Endometrium (tissue), 2 donors: ENCODE measurements at regions not wholly inside any gene's neighbourhood (a gene's known extent, or its start where the extent isn't known, plus 50 kb on each side); places are given as distances from the start of the nearest gene placed in this dataset.

Experiments
- FAIRE-seq: peaks from 2 replicates; lab custom pipeline; 2012; peaks lifted over from hg19 to GRCh38; lab: Jason Lieb, UNC
- donor health status: control.
- donor health status: control.

- no peak for FAIRE-seq
Observed at GRCh38 chr18:28963481-28963880, 786.6 kb upstream of the CDH2 start.

DNA sequence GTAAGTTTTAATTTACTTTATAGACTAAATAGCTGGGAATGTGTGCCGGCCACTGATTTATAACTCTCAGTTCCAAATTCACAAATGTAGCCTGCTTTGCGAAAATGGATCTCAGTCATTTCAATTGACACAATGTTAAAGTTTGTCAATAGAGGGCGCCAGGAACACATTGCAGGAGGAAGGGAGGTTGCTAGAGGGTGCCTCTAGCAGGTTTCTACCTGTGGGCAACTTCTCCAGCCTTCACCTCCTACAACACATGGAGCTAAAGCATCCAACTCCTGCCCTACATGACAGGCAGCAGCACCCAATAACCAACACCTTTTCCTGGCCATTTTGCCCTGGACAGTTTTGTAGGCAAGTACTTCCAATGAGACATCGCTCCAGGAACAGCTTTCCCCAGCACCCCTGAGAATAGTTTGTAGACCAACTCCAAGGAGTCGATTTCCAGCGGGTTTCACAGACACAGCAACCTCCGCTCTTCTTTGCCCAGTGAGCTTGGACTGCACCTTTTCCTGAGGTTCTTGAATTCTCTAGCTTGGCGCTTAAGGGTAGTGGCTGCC lies 784.8 kb upstream of the CDH2 start:
- FAIRE-seq = no peak

DNA sequence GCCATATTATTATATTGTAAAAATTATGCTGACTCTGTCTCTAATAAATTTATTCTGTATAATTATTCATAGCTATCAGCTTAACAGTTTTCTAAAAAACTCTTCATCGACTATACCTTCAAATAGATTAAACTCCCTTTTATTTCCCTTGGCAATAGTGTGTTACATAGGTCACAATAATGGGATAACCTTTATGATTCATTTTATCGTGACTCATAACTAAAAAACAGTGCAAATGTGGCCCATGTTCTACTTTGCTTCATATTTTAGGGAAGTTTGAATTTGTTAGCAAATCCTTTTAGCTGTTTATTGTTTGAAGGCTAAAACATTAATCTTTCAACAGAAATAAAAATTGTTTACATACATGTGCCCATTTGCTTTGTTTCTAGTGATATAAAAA lies 783.2 kb upstream of the CDH2 start:
- no peak for FAIRE-seq

DNA sequence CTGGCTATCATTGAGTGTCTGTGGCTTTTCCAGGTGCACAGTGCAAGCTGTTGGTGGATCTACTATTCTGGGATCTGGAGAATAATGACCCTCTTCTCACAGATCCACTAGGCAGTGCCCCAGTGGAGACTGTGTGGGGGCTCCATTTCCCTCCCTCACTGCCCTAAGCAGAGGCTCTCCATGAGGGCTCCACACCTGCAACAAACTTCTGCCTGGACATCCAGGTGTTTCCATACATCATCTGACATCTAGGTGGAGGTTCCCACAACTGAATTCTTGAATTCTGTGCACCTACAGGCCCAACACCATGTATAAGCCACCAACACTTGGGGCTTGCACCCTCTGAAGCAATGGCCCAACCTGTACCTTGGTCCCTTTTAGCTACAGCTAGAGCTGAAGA lies 775.4 kb upstream of the CDH2 start:
- no peak for FAIRE-seq

DNA sequence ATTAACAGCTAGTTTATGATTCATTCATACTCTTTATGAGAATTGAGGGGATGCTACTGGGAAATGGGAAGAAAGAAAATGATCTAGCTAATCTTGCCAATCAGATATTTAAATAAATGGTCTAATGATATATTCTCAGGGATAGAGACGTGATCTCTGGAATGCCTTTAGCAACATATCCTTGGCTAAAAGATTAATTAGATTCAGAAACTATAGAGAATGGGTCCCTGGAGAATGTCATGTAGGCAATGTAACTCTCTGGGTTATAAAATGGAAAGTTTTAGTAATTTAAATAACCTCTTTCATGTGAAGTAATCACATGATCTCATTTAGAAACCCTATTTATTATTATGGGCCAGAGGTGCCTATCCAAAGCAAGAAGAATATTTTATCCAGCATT lies 771.0 kb upstream of the CDH2 start:
- FAIRE-seq = no peak

- no peak for FAIRE-seq
Observed at GRCh38 chr18:28946471-28946870, 769.5 kb upstream of the CDH2 start.

GRCh38 chr18:28922936-28923335 lies 746.0 kb upstream of the CDH2 start:
- FAIRE-seq = no peak

GRCh38 chr18:28916456-28916855 lies 739.5 kb upstream of the CDH2 start:
- FAIRE-seq = no peak

DNA sequence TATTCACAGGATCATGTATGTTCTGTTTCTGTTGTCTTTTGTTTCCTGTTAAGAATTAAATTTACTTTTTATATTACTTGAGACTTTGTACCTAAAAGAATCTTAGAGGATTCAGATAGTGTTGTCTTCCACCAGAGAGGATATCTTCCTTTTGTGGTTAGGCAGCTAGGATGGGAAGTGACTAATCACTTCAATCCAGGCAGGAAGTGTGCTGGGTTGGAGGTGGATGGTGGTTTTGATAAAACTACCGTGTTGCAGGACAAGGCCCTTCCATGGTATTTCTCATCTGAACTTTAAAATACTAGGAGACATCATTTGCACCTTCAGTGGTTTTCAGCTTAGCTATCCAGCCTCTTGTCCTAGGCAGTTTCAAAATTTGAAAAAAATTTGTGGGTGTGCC lies 728.6 kb upstream of the CDH2 start:
- FAIRE-seq = no peak

GRCh38 chr18:28904789-28905364 lies 727.9 kb upstream of the CDH2 start:
- FAIRE-seq = no peak

GRCh38 chr18:28903306-28903705 lies 726.4 kb upstream of the CDH2 start:
- FAIRE-seq = no peak

GRCh38 chr18:28890791-28891190 lies 713.9 kb upstream of the CDH2 start:
- FAIRE-seq = no peak

DNA sequence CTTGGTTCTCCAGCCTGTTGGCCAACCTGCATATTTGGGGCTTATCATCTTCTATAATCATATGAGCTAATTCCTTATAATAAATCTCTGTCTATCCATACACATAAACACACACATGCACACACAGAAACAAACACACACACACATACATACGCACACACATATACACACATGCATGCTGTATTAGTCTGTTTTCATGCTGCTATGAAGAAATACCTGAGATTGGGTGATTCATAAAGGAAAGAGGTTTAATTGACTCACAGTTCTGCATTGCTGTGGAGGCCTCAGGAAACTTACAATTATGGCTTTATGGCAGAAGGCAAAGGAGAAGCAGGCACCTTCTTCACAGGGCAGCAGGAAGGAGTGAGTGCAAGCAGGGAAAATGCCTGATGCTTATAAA lies 707.4 kb upstream of the CDH2 start:
- FAIRE-seq = no peak

- FAIRE-seq = no peak
Observed at GRCh38 chr18:28880856-28881255, 703.9 kb upstream of the CDH2 start.

DNA sequence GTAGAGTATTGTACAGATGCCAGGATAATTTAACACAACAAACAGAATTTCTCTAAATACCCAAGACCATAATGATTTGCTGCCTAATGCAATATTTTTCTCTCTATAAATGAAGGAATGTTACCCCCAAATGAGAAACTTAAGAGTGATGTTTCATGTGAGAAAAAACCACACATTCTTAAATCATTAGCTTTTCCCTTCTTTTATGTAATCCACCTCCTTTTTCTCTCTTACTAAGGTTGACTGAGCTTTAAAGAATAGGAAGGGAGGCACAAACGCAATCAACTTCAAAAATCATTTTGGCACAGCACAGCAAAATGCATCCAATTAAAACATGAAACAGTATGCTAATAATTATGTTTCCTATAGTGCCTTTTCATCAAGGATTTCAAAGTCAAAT lies 698.1 kb upstream of the CDH2 start:
- no peak for FAIRE-seq

DNA sequence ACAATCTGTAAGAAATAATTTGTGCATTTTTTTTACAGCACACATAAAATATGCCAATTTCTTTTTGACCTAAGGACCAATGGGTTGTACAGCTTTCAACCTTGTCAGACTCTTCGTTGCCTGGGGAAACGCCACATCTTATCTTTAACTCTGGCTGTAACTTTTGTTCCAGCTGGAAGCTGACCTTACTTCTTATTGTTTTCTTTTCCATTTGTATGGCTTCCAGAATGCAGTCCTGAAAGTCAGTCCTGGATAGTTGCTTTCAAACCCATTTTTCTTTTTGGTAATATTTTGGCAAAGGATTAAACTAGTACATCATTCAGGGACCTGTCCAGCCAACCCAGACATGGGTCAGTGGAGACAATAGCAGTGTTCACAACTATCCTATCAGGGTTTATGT lies 686.5 kb upstream of the CDH2 start:
- peak; percentile 35 for FAIRE-seq

- no peak for FAIRE-seq
Observed at GRCh38 chr18:28858248-28858647, 681.3 kb upstream of the CDH2 start.

- no peak for FAIRE-seq
Observed at GRCh38 chr18:28855989-28856388, 679.1 kb upstream of the CDH2 start.

DNA sequence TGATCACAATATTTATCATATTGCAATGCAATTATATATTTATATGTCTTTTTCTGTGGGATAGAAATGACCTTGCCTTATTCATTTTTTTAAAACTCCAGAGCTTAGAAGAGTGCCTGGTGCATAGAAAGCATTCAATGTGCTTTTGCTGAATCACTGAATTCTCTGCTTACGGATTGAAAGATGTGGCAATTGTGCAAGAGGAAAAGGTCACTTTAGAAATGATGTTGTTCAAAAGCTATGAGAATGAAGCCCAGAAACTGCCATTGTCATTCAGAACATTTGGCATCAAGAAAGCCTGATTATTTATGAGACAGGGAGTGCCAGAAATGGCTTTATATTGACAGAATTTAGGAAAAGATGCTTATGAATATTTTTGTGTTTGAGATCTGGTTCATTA lies 678.6 kb upstream of the CDH2 start:
- FAIRE-seq = no peak

- no peak for FAIRE-seq
Observed at GRCh38 chr18:28854964-28855363, 678.0 kb upstream of the CDH2 start.

GRCh38 chr18:28846958-28847357 lies 670.0 kb upstream of the CDH2 start:
- FAIRE-seq = no peak

GRCh38 chr18:28837100-28837499 lies 660.2 kb upstream of the CDH2 start:
- FAIRE-seq = no peak

GRCh38 chr18:28834889-28835288 lies 658.0 kb upstream of the CDH2 start:
- FAIRE-seq = no peak

DNA sequence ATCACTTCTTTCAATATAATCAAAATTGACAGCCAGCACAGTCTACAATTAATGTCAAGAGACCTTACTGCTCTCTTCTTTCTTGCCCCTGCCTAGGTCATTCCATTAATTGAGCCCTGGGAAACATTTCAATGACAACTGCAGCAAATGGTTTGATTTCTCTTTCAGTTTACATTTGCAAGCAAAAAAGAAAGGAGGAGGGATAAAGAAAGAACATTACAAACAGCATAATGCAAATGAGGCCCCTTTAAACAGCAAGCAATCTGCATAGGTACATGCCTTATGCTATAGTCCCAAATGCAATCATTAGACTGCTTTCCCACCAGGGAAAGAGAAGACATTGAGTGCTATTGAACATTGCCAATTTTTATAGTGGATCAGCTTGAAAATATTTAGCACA lies 655.0 kb upstream of the CDH2 start:
- no peak for FAIRE-seq

DNA sequence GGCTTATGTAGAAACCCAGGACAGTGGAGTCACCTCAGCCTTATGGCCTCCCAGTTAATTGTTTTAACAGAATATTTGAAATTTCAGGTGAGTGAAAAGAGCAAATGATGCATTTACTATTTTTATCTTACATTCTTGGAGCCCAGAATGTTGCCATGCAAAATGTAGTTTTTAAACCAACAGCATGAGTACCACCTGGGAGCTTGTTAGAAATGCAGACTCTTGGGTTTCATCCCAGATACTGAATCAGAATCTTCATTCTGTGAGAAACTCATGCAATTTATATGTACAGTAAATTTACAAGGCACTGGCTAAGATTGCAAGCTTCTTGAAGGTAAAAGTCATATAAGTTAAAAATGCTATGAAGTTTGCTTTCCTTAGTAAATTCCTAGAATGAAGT lies 654.5 kb upstream of the CDH2 start:
- no peak for FAIRE-seq
